Mesenteric fat pad (tissue), 1 donor: ENCODE measurements at regions not wholly inside any gene's neighbourhood (a gene's known extent, or its start where the extent isn't known, plus 50 kb on each side); places are given as distances from the start of the nearest gene placed in this dataset.

ENCODE experiments used
- DNase-seq: peaks from one replicate; pipeline ENCODE4 v3.0.0-alpha.2; 2020; ENCODE audit warnings: low spot score
- donor health status: DM: yes; HTN: yes; CAD: no.

GRCh38 chr2:8061219-8061618 is 620.6 kb upstream of the ID2 start:
- DNase-seq: no peak

- DNase-seq: no peak
Observed at GRCh38 chr2:8064603-8065002, 617.3 kb upstream of the ID2 start.

DNA sequence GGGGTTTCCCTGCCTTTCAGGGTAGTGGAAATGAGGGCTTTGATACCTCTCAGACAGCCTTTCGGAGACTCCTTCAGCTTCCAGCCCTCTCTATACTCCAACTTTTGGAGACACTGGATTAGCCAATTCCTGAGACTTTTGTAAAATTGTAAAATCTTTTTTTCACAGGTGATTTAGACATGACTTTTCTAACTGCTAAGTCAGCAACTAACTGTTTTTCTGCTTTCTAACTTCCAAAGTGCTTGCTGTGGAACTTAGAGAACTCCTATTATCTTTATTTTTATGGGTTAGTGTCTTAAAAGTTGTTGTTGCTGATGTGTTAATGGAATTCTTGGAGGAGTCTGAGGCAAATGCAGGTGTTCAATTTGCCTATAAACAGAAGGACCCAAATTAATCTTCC is 616.7 kb upstream of the ID2 start:
- no peak for DNase-seq

DNA sequence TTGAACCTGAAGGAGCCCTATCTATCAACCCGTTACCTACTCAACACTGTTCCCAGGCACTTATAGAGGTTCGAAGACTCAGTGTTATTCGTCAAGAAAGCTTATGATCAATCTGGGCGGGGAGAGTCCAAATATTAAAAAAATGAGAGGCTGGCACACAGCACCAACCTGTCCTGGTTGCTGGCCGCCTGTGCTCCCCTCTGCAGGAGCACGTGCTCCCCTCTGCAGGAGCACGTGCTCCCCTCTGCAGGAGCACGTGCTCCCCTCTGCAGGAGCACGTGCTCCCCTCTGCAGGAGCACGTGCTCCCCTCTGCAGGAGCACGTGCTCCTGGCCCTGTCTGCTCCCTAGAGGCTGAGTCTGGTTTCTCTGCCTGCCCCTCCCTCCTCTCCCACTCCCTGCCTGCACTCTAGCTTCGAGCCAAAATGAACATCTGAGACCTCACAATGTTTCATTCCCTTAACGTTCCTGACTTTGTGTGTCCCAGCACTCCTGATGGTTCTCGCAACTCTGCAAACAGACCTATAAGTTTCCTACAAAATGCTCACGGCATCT is 614.0 kb upstream of the ID2 start:
- DNase-seq: no peak

GRCh38 chr2:8072907-8073306 is 608.9 kb upstream of the ID2 start:
- DNase-seq: no peak

DNA sequence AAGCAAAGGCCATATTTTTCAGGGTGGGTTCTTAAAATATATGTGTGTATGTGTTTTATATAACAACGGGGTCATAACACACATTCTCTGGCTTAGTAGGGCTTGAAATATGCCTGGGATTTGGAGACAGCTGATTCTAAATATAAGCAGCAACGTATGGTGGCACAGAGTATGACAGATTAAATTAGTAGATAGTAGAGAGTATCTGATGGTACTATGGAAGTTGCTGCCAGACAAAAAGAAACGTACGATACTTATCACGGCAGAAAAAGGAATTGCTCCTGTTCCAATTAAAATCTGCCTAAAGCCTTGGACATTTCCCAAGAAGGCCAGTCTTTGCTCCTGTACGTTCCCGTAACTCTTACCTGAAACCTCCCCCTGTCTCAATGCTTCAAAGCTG is 607.9 kb upstream of the ID2 start:
- DNase-seq: no peak

DNA sequence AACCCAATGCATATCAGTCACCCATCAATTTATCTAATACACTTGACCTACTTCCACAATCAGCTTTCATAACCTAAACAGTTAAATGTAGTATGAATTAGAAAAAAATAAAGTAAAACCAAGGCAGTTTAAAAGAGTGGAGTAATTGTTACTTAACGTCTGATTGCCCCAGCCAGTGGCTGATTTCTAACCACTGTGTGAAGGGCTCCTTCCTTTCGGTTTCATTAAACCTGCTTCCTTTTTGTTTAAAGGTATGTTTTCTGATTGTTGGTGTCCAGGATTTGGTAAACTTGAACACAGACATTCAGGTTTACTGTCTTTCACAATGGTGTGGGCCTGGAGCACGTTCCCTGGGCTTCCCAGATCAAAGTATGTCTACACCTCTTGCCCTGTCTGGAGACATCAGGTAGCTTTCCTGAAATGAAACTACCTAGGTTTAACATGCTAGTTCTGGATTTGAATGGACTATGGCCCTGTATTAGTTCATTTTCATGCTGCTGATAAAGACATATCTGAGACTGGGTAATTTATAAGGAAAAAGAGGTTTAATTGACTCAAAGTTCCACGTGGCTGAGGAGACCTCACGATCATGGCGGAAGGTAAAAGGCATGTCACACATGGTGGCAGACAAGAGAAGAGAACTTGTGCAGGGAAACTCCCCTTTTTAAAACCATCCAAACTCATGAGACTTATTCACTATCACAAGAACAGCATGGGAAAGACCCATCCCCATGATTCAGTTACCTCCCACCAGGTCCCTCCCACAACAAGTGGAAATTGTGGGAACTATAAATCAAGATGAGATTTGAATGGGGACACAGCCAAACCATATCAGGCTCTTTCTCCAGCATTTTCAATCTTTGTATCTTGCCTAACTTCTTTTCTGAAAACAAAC is 605.2 kb upstream of the ID2 start:
- DNase-seq: no peak

DNA sequence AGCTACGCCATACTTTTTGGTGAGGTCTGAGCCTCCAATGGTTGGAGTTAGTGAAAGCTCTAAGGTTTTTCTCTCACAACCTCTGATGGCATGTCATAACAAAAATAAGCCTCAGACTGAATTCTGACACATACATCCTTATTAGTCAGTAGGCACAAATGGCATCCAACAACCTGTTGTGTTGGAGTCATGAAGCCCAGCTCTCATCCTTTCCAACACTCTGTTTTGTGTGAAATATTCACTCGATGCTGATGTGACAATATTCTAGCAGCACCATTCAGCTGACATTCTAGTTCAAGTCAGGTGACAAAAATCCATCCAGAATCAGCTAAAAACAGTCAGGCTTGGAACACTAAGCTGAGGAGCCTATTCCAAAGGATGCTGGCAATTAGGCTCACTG is 603.2 kb upstream of the ID2 start:
- DNase-seq: no peak

GRCh38 chr2:8080063-8080462 is 601.8 kb upstream of the ID2 start:
- no peak for DNase-seq

- DNase-seq: no peak
Observed at GRCh38 chr2:8081130-8081529, 600.7 kb upstream of the ID2 start.

DNA sequence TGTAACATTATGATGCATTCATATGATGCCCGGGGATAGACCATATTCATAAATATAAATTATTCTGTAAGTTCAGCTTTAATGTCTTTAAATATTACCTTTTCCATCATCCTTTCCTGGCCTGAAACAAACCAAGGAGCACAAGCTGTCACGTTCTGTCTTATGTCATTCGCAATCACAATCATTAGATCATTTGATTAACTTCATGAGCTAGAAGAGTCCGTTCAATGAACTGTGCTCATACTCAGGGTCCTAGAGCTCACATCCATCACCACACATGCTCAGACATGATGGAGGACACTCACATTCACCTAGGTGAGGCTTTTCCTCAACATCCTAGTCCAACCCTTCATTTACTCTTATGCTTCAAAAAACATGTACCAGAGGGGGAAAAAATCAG is 599.0 kb upstream of the ID2 start:
- no peak for DNase-seq

- no peak for DNase-seq
Observed at GRCh38 chr2:8086357-8086756, 595.5 kb upstream of the ID2 start.

- no peak for DNase-seq
Observed at GRCh38 chr2:8086796-8087479, 594.9 kb upstream of the ID2 start.

- no peak for DNase-seq
Observed at GRCh38 chr2:8087480-8087840, 594.4 kb upstream of the ID2 start.

GRCh38 chr2:8088810-8089209 is 593.0 kb upstream of the ID2 start:
- no peak for DNase-seq

DNA sequence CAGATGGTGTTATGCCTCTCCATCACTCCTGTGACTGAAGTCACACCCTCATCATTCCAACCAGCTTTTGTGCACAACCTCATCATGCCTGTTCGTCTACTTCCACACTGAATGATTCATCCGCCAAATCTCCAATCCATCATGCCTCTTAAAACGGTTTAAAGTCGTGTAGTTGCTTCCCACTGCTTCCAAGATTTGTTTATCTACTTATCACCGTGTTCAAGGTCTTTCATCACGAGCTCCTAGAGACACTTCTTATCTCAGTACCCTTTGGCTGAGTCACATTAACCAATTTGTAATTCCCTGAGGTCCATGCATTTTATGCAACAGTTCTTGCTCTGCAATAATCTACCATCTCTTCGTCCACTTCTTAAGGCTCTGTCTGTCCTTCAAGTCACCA is 592.3 kb upstream of the ID2 start:
- DNase-seq: no peak

GRCh38 chr2:8090748-8091700 is 590.8 kb upstream of the ID2 start:
- DNase-seq: no peak

DNA sequence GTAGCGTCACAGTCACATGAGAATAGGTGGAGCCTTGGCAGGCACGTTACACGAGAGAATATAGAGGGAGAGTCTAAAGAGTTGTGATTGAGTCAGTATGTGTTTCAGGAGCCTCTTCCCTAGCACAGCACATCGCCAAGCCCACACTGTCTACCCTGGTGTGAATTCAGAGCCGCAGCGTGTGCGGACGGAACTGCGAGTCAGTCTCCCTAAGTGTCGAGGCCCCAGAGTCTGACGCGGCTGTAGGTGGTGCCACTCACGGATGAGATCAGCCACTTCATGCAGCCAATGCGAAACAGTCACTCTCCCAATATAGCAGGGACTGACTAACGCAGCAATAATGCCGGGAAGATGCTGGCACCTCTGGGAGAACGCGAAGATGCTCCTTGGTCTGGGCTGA is 587.3 kb upstream of the ID2 start:
- DNase-seq: no peak

GRCh38 chr2:8095978-8096377 is 585.9 kb upstream of the ID2 start:
- no peak for DNase-seq

GRCh38 chr2:8096484-8096883 is 585.4 kb upstream of the ID2 start:
- DNase-seq: no peak

- no peak for DNase-seq
Observed at GRCh38 chr2:8098476-8099266, 583.2 kb upstream of the ID2 start.
